HG02970 (cell line): ENCODE measurements at regions not wholly inside any gene's neighbourhood (a gene's known extent, or its start where the extent isn't known, plus 50 kb on each side); places are given as distances from the start of the nearest gene placed in this dataset.
"Not testable (repeated sequence)": the region's sequence is repeated elsewhere in the genome, so short reads cannot be mapped to it uniquely, and the experiment has no call there.

Experiments used
- ATAC-seq: cut with Tn5 transposase; IDR thresholded peaks from one replicate; pipeline ENCODE4 v1.9.1; 2021; ENCODE audit warnings: mild to moderate bottlenecking, moderate library complexity, moderate number of reproducible peaks; ENCODE audit not compliant: unreplicated experiment, low FRiP score

DNA sequence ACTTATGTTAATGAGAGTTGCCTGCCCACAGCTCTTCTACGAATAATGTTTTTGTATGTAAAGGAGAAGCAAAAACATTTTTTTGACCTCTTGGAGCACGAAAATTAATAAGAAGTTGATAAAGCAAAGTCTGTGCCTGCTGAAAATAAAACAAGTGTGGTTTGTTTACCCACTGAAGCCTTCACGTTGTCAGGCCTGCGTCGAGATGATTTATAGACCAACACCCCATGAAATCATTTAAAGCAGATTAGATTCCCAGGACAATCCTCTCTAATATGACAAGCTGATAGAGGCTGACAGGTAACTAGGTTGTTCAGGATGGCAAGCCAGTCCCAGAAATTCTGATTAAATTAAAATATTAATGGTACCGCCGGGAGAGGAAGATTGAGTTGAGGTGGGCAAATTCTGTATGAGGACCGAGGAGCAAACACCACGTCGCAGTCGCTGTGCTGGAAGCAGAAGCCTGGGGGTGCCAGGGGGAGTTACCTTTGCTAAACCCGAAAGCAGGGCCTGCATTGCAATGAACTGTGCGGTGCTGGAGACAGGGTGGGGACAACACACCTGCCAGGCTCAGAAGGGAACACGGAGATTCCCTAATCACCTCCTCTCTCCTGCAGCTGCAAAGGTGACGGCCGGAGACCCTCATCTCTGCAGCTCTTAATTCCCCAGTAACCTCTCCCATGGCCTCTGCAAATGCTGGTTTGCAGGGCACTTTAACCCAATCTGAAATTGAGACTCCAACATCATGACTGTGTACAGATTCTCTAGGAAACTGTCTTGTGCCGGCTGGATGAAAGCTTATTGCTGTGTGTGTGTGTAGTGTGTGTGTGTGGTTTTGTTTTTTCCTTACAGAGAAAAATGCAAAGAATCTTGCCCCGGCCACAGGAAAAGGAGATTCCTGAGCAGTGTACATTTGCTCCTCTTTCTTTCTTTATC lies 2805.9 kb downstream of the RPIA start:
- not testable (repeated sequence) for ATAC-seq

DNA sequence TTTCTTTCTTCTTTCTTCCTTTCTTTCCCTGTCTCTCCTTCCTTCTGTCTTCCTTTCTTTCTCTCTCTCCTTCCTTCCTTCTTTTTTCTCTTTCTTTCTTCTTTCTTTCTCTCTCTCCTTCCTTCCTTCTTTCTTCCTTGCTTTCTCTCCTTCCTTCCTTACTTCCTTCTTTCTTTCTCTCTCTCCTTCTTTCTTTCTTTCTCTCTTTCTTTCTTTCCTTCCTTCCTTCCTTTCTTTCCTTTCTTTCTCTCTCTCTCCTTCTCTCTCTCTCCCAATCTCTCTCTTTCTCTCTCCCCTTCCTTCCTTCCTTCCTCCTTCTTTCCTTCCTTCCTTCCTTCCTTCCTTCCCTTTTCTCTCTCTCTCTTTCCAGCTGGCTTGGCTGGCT lies 2806.6 kb downstream of the RPIA start:
- not testable (repeated sequence) for ATAC-seq

DNA sequence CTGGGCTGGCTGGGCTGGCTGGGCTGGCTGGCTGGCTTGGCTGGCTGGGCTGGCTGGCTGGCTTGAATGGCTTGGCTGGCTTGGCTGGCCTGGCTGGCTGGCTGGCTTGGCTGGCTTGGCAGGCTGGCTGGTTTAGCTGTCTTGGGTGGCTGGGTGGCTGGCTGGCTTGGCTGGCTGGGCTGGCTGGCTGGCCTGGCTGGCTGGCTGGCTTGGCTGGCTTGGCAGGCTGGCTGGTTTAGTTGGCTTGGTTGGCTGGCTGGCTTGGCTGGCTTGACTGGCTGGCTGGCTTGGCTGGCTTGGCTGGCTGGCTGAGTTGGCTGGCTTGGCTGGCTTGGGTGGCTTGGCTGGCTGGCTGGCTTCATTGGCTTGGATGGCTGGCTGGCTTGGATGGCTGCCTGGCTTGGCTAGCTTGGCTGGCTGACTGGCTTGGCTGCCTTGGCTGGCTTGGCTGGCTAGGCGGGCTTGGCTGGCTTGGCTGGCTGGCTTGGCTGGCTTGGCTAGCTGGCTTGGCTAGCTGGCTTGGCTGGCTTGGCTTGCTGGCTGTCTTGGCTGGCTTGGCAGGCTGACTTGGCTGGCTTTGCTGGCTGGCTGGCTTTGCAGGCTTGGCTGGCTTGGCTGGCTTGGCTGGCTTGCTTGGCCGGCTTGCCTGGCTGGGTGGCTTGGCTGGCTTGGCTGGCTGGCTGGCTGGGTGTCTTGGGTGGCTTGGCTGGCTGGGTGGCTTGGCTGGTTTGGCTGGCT lies 2807.2 kb downstream of the RPIA start:
- ATAC-seq = not testable (repeated sequence)

DNA sequence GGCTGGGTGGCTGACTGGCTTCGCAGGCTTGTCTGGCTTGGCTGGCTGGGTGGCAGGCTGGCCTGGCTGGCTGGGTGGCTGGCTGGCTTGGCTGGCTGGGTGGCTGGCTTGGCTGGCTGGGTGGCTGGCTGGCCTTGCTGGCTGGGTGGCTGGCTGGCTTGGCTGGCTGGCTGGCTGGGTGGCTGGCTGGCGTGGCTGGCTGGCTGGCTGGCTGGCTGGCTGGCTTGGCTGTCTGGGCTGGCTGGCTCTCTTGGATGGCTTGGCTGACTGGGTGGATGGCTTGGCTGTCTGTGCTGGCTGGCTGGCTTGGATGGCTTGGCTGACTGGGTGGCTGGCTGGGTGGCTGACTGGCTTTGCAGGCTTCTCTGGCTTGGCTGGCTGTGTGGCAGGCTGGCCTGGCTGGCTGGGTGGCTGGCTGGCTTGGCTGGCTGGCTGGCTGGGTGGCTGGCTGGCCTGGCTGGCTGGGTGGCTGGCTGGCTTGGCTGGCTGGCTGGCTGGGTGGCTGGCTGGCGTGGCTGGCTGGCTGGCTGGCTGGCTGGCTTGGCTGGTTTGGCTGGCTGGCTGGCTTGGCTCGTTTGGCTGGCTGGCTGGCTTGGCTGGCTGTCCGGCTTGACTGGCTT lies 2808.1 kb downstream of the RPIA start:
- ATAC-seq = not testable (repeated sequence)

DNA sequence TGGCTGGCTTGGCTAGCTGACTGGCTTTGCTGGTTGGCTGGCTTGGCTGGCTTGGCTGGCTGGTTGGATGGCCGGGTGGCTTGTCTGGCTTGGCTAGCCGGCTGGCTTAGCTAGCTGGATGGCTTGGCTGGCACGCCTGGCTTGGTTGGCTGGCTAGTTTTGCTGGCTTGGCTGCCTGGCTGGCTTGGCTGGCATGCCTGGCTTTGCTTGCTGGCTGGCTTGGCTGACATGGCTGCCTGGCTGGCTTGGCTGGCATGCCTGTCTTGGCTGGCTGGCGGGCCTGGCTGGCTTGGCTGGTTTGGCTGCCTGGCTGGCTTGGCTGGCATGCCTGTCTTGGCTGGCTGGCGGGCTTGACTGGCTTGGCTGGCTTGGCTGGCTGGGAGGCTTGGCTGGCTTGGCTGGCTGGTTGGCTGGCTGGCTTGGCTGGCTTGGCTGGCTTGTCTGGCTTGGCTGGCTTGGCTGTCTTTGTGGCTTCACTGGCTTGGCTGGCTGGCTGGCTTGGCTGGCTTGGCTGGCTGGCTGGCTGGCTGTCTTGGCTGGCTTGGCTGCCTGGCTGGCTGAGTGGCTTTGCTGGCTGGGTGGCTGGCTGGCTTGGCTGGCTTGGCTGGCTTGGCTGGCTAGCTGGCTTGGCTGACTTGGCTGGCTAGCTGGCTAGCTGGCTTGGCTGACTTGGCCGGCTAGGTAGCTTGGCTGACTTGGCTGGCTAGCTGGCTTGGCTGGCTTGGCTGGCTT lies 2808.9 kb downstream of the RPIA start:
- ATAC-seq = not testable (repeated sequence)

DNA sequence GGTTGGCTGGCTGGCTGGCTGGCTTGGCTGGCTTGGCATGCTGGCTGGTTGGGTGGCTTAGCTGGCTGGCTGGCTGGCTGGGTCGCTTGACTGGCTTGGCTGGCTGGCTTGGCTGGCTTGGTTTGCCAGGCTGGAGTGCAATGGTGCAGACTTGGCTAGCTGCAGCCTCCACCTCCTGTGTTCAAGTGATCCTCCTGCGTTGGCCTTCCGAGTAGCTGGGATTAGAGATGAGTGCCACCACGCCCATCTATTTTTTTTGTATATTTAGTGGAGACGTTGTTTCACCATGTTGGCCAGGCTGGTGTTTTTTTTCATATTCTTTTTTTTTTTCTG lies 2809.5 kb downstream of the RPIA start:
- ATAC-seq = not testable (repeated sequence)

DNA sequence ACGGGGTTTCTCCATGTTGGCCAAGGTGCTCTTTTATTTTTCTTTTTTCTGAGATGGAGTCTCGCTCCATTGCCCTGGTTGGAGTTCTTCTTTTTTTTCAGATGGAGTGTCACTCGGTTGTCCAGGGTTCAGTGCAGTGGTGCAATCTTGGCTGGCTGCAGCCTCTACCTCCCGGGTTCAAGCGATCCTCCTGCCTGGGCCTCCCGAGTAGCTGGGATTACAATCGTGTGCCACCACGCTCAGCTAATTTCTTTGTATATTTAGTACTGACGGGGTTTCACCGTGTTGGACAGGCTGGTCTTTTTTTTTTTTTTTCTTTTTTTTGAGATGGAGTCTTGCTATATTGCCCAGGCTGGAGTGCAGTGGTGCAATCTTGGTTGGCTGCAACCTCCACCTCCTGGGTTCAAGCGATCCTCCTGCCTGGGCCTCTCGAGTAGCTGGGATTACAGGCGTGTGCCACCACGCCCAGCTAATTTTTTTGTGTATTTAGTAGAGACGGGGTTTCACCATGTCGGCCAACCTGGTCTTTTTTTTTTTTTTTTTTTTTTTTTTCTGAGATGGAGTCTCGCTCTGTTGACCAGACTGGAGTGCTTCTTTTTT lies 2810.1 kb downstream of the RPIA start:
- not testable (repeated sequence) for ATAC-seq

DNA sequence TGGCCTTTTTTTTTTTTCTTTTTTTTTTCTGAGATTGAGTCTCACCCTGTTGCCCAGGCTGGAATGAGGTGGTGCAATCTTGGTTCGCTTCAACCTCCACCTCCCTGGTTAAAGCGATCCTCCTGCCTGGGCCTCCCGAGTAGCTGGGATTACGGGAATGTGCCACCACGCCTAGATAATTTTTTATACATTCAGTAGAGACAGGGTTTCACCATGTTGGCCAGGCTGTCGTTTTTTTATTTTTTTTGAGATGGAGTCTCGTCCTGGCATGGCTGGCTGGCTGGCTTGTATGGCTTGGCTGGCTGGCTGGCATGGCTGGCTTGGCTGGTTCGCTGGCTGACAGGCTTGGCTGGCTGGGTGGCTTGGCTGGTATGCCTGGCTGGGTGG lies 2812.1 kb downstream of the RPIA start:
- ATAC-seq = not testable (repeated sequence)

DNA sequence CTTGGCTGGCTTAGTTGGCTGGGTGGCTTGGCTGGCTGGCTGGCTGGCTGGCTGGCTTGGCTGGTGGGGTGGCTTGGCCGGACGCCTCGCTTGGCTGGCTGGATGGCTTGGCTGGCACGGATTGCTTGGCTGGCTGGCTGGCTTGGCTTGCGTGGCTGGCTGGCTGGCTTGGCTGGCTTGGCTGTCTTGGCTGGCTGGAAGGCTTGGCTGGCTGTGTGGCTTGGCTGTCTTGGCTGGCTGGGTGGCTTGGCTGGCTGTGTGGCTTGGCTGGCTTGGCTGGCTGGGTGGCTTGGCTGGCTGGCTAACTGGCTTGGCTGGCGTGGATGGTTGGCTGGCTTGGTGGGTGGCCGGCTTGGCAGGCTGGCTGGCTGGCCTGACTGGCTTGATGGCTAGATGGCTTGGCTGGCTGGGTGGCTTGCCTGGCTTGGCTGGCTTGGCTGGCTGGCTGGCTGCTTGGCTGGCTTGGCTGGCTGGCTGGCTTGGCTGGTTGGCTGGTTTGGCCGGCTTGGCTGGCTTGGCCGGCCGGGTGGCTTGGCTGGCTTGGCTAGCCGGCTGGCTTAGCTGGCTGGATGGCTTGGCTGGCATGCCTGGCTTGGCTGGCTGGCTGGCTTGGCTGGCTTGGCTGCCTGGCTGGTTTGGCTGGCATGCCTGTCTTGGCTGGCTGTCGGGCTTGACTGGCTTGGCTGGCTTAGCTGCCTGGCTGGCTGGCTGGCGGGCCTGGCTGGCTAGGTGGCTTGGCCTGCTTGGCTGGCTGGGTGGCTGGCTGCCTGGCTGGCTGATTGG lies 2812.7 kb downstream of the RPIA start:
- ATAC-seq = not testable (repeated sequence)

DNA sequence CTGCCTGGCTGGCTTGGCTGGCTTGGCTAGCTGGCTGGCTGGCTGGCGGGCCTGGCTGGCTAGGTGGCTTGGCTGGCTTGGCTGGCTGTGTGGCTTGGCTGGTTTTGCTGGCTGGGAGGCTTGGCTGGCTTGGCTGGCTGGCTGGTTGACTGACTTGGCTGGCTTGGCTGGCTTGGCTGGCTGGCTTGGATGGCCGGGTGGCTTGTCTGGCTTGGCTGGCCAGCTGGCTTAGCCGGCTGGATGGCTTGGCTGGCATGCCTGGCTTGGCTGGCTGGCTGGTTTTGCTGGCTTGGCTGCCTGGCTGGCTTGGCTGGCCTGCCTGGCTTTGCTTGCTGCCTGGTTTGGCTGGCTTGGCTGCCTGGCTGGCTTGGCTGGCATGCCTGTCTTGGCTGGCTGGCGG lies 2817.3 kb downstream of the RPIA start:
- ATAC-seq = not testable (repeated sequence)

DNA sequence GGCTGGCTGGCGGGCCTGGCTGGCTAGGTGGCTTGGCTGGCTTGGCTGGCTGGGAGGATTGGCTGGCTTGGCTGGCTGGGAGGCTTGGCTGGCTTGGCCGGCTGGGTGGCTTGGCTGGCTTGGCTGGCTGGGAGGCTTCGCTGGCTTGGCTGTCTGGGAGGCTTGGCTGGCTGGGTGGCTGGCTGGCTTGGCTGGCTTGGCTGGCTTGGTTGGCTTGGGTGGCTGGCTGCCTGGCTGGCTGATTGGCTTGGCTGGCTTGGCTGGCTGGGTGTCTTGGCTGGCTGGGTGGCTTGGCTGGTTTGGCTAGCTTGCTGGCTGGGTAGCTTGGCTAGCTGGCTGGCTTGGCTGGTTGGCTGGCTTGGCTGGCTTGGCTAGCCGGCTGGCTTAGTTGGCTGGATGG lies 2817.8 kb downstream of the RPIA start:
- not testable (repeated sequence) for ATAC-seq

DNA sequence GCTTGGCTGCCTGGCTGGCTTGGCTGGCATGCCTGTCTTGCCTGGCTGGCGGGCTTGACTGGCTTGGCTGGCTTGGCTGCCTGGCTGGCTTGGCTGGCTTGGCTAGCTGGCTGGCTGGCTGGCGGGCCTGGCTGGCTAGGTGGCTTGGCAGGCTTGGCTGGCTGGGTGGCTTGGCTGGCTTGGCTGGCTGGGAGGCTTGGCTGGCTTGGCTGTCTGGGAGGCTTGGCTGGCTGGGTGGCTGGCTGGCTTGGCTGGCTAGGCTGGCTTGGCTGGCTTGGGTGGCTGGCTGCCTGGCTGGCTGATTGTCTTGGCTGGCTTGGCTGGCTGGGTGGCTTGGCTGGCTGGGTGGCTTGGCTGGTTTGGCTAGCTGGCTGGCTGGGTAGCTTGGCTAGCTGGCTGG lies 2819.7 kb downstream of the RPIA start:
- ATAC-seq = not testable (repeated sequence)

DNA sequence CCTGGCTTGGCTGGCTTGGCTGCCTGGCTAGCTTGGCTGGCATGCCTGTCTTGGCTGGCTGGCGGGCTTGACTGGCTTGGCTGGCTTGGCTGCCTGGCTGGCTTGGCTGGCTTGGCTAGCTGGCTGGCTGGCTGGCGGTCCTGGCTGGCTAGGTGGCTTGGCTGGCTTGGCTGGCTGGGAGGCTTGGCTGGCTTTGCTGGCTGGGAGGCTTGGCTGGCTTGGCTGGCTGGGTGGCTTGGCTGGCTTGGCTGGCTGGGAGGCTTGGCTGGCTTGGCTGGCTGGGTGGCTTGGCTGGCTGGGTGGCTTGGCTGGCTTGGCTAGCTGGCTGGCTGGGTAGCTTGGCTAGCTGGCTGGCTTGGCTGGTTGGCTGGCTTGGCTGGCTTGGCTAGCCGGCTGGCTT lies 2824.5 kb downstream of the RPIA start:
- not testable (repeated sequence) for ATAC-seq

DNA sequence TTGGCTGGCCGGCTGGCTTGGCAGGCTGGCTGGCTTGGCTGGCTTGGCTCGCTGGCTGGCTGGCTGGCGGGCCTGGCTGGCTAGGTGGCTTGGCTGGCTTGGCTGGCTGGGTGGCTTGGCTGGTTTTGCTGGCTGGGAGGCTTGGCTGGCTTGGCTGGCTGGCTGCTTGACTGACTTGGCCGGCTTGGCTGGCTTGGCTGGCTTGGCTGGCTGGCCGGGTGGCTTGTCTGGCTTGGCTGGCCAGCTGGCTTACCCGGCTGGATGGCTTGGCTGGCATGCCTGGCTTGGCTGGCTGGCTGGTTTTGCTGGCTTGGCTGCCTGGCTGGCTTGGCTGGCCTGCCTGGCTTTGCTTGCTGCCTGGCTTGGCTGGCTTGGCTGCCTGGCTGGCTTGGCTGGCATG lies 2825.2 kb downstream of the RPIA start:
- ATAC-seq = not testable (repeated sequence)

DNA sequence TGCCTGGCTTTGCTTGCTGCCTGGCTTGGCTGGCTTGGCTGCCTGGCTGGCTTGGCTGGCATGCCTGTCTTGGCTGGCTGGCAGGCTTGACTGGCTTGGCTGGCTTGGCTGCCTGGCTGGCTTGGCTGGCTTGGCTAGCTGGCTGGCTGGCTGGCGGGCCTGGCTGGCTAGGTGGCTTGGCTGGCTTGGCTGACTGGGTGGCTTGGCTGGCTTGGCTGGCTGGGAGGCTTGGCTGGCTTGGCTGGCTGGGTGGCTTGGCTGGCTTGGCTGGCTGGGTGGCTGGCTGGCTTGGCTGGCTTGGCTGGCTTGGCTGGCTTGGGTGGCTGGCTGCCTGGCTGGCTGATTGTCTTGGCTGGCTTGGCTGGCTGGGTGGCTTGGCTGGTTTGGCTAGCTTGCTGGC lies 2826.4 kb downstream of the RPIA start:
- not testable (repeated sequence) for ATAC-seq

DNA sequence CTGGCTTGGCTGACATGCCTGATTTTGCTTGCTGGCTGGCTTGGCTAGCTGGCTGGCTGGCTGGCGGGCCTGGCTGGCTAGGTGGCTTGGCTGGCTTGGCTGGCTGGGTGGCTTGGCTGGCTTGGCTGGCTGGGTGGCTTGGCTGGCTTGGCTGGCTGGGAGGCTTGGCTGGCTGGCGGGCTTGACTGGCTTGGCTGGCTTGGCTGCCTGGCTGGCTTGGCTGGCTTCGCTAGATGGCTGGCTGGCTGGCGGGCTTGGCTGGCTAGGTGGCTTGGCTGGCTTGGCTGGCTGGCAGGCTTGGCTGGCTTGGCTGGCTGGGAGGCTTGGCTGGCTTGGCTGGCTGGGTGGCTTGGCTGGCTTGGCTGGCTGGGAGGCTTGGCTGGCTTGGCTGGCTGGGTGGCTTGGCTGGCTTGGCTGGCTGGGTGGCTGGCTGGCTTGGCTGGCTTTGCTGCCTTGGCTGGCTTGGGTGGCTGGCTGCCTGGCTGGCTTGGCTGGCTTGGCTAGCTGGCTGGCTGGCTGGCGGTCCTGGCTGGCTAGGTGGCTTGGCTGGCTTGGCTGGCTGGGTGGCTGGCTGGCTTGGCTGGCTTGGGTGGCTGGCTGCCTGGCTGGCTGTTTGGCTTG lies 2827.0 kb downstream of the RPIA start:
- ATAC-seq = not testable (repeated sequence)

DNA sequence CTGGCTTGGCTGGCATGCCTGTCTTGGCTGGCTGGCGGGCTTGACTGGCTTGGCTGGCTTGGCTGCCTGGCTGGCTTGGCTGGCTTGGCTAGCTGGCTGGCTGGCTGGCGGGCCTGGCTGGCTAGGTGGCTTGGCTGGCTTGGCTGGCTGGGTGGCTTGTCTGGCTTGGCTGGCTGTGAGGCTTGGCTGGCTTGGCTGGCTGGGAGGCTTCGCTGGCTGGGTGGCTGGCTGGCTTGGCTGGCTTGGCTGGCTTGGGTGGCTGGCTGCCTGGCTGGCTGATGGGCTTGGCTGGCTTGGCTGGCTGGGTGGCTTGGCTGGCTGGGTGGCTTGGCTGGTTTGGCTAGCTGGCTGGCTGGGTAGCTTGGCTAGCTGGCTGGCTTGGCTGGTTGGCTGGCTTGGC lies 2827.9 kb downstream of the RPIA start:
- ATAC-seq = not testable (repeated sequence)

DNA sequence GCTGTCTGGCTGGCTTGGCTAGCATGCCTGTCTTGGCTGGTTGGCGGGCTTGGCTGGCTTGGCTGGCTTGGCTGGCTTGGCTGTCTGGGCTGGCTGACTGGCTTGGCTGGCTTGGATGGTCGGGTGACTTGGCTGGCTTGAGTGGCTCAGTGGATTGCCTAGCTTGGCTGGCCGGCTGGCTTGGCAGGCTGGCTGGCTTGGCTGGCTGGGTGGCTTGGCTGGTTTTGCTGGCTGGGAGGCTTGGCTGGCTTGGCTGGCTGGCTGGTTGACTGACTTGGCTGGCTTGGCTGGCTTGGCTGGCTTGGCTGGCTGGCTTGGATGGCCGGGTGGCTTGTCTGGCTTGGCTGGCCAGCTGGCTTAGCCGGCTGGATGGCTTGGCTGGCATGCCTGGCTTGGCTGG lies 2828.4 kb downstream of the RPIA start:
- ATAC-seq = not testable (repeated sequence)

DNA sequence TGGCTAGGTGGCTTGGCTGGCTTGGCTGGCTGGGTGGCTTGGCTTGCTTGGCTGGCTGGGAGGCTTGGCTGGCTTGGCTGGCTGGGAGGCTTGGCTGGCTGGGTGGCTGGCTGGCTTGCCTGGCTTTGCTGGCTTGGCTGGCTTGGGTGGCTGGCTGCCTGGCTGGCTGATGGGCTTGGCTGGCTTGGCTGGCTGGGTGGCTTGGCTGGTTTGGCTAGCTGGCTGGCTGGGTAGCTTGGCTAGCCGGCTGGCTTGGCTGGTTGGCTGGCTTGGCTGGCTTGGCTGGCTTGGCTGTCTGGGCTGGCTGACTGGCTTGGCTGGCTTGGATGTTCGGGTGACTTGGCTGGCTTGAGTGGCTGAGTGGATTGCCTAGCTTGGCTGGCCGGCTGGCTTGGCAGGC lies 2829.1 kb downstream of the RPIA start:
- ATAC-seq = not testable (repeated sequence)
